ENCODE measurements at regions not wholly inside any gene's neighbourhood (a gene's known extent, or its start where the extent isn't known, plus 50 kb on each side); places are given as distances from the start of the nearest gene placed in this dataset.

DNA sequence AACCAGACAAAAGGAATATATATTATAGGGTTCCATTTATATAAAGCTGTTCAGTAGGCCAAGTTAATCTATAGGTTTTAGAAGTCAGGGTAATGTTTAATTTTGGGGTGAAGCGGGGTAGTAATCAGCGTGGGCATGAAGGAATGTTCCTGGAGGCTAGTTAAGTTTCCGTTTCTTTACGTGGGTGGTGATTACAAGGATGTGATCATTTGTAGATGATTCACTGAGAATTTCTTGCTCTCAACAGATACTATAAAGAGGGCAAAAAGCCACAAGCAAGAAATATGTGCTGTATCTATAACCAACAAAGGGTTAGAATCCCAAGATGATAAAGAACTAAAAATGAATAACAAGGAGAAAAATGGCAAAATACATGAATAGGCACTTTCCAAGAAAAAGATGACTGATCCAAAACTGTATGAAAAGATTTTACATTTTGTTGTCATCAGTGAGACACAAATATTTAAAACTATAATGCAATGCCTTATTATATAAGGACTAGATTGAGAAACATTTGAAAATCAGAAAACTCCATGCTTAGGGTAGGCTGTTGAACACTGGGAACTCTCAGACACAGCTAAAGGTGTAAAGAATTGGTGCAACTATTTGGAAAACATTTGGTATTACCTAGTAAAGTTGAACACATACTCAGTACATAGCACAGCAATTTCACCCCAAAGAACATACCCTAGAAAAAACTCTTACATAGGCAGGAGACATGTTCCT lies 224.3 kb upstream of the S1PR3 start:
- no peaks in the 10 kb centered on the region for H3K9me3 Mint-ChIP-seq
- no peak overlapping the region for H3K4me3 Mint-ChIP-seq (ENCODE audit: low read depth)
- no peak for DNase-seq (ENCODE audit: low spot score)
- peaks cover 29% of the 10 kb centered on the region for H3K27me3 Mint-ChIP-seq (ENCODE audit: low read depth)
- no peak overlapping the region for H3K27ac Mint-ChIP-seq
- no peaks in the 10 kb centered on the region for H3K4me1 Mint-ChIP-seq (ENCODE audit: low read depth)
- no peaks in the 10 kb centered on the region for H3K36me3 Mint-ChIP-seq (ENCODE audit: low read depth)
- intact Hi-C loops (cut with micrococcal nuclease), result no loop called here

DNA sequence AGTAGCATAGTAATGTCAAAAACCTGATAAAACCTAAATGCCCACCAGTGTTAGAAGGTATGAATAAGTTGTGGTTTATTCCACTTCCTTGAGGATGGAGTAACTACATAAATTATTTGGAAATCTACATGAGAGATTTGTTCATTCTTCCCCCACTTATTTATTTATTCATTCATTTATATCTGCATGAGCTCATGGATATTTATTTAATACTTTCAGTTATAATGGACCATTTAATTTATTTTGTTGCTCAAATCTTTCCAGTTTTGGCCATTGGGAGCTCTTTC lies 223.8 kb upstream of the S1PR3 start:
- intact Hi-C loops (cut with micrococcal nuclease), result no loop called here
- Mint-ChIP-seq H3K4me1 (ENCODE audit: low read depth) (no peaks in the 10 kb centered on the region), H3K27me3 (ENCODE audit: low read depth) (peaks cover 30% of the 10 kb centered on the region), H3K36me3 (ENCODE audit: low read depth) (no peaks in the 10 kb centered on the region), H3K27ac (no peak overlapping the region), H3K4me3 (ENCODE audit: low read depth) (no peak overlapping the region), H3K9me3 (no peaks in the 10 kb centered on the region)
- DNase-seq (ENCODE audit: low spot score), result no peak

DNA sequence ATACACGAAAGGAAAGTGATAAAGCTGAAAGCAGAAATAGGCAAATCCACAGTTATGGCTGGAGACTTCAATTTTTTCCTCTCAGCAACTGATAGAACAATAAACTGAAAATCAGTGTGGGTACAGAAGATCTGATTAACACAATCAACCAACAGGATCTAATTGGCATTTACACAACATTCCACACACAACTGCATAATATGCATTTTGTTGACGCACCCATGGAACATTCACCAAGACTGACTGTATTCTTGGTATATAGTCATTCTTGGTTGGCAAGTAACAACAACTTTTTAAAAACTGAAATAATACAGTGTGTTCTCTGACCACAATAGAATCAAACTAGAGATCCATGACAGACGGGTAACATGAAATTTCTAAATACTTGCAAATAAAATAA lies 218.7 kb upstream of the S1PR3 start:
- Mint-ChIP-seq H3K4me1 (ENCODE audit: low read depth) (peaks cover under 1% of the 10 kb centered on the region), H3K27me3 (ENCODE audit: low read depth) (peaks cover 27% of the 10 kb centered on the region), H3K9me3 (no peaks in the 10 kb centered on the region), H3K4me3 (ENCODE audit: low read depth) (no peak overlapping the region), H3K36me3 (ENCODE audit: low read depth) (no peaks in the 10 kb centered on the region), H3K27ac (no peak overlapping the region)
- intact Hi-C loops (cut with micrococcal nuclease), result no loop called here
- no peak for DNase-seq (ENCODE audit: low spot score)

DNA sequence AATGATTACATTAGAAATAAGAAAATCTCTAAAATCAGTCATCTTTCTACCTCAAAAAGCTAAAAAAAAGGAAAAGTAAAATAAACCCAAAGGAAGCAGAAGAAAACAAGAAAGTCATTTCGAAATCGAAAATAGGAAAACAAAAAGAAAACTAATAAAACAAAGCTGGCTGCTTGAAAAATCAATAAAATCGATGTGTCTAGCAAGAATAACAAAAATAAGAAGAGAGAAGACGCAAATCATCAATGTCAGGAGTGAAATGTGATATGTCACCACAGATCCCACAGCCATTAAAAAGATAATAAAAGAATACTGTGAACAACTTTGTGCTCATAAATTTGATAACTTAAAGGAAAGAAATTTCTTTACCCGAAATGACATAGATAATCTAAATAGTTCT lies 218.1 kb upstream of the S1PR3 start:
- no peak for DNase-seq (ENCODE audit: low spot score)
- H3K27ac Mint-ChIP-seq, result no peak overlapping the region
- H3K9me3 Mint-ChIP-seq, result no peaks in the 10 kb centered on the region
- no peaks in the 10 kb centered on the region for H3K36me3 Mint-ChIP-seq (ENCODE audit: low read depth)
- H3K4me1 Mint-ChIP-seq (ENCODE audit: low read depth), result peaks cover 4% of the 10 kb centered on the region
- H3K27me3 Mint-ChIP-seq (ENCODE audit: low read depth), result peaks cover 23% of the 10 kb centered on the region
- no peak overlapping the region for H3K4me3 Mint-ChIP-seq (ENCODE audit: low read depth)
- intact Hi-C loops (cut with micrococcal nuclease), result no loop called here

DNA sequence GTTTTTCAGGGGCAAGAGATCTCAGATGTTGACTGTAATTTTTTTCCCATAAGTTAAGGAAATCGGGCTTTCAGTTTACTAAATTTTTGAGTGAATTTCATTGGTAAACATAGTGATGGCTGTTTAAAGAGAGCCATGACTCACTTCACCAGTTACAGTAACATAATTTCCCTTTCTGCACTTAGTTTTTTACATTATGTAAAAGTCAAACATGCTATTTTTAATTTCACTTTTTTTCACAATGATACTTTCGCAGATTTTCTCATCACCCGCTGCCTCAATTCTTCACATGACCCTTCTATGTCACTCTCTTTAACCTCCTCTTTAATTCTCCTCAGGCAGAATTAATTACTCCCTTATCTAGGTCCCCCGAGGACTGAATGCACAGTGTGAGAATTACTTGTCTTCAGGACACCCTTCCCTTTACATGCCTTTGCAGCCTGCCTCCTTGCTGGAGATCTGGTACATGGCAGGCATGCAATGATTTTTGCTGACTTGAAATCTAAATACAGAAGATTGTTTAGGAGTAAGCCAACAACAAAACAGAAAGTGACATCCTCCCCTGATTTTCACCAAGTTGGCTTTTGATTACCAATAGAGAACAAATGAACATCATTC lies 217.5 kb upstream of the S1PR3 start:
- H3K9me3 Mint-ChIP-seq, result no peaks in the 10 kb centered on the region
- no peak overlapping the region for H3K27ac Mint-ChIP-seq
- peaks cover 4% of the 10 kb centered on the region for H3K4me1 Mint-ChIP-seq (ENCODE audit: low read depth)
- H3K4me3 Mint-ChIP-seq (ENCODE audit: low read depth), result no peak overlapping the region
- H3K27me3 Mint-ChIP-seq (ENCODE audit: low read depth), result peaks cover 22% of the 10 kb centered on the region
- no peak for DNase-seq (ENCODE audit: low spot score)
- intact Hi-C loops (cut with micrococcal nuclease), result no loop called here
- H3K36me3 Mint-ChIP-seq (ENCODE audit: low read depth), result no peaks in the 10 kb centered on the region

DNA sequence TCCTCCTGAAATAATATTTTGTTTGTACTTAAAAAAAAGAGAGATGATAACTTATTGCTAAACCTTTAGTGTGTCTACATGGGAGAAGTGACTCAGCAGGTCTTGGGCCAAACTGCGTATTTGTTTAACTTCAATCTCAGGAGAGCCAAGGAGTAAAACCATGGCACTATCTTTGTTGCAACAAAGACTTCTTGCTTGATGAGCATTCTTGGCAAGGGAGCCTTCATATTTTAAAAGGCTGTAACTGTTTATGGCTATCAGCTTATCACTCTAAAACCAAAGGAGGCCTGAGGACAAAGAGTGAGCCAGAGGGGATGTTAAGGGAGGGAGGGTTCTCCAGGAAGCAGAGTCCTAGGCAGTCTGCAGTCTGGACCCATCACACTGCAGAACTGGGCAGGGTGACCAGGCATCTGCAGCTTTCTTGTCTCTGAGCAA lies 216.2 kb upstream of the S1PR3 start:
- H3K27me3 Mint-ChIP-seq (ENCODE audit: low read depth), result peaks cover 21% of the 10 kb centered on the region
- H3K9me3 Mint-ChIP-seq, result no peaks in the 10 kb centered on the region
- peaks cover 4% of the 10 kb centered on the region for H3K4me1 Mint-ChIP-seq (ENCODE audit: low read depth)
- H3K4me3 Mint-ChIP-seq (ENCODE audit: low read depth), result no peak overlapping the region
- no peak overlapping the region for H3K27ac Mint-ChIP-seq
- H3K36me3 Mint-ChIP-seq (ENCODE audit: low read depth), result no peaks in the 10 kb centered on the region
- intact Hi-C loops (cut with micrococcal nuclease), result no loop called here
- DNase-seq (ENCODE audit: low spot score), result no peak

DNA sequence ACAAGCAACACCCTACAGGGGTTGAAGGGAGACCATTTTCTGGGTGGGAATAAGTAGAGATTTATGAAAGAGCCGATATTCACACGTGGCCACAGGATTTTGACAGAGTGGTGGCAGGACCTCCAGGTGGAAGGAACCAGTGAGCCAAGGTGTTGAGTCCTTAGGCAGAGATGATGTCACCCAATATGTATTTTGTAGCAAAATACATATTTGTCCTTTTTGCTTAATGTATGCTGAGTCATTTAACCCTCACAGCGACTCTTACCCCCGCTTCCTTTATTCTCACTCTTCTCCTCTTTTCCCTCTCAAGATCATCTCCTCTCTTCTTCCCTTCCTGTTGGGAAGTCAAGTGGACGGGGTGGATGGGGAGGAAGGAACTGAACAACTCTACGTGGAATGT lies 215.7 kb upstream of the S1PR3 start:
- intact Hi-C loops (cut with micrococcal nuclease), result no loop called here
- no peaks in the 10 kb centered on the region for H3K36me3 Mint-ChIP-seq (ENCODE audit: low read depth)
- peaks cover 4% of the 10 kb centered on the region for H3K4me1 Mint-ChIP-seq (ENCODE audit: low read depth)

DNA sequence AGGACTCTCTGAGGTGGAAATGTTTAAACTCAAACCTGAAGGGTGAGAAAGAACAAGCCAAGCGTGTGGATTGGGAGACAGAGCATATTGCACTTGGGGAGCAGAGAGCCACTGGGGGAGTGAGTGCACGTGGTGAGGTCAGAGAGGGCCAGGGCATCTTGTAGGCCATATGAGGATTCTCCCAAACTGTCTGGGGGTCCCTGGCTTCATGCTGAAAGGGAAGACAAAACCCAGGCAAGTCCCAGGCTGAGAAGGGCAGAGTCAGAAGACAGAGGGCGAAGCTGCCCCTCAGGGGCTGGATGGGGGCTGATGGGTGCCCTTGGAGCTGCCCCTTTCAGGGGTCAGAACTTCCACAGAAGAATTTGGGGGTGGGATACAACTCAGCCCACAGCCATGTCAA lies 215.3 kb upstream of the S1PR3 start:
- peaks cover 20% of the 10 kb centered on the region for H3K27me3 Mint-ChIP-seq (ENCODE audit: low read depth)
- intact Hi-C loops (cut with micrococcal nuclease), result no loop called here
- H3K27ac Mint-ChIP-seq, result no peak overlapping the region
- H3K4me1 Mint-ChIP-seq (ENCODE audit: low read depth), result peaks cover 4% of the 10 kb centered on the region
- DNase-seq (ENCODE audit: low spot score), result no peak
- H3K9me3 Mint-ChIP-seq, result no peaks in the 10 kb centered on the region
- no peaks in the 10 kb centered on the region for H3K36me3 Mint-ChIP-seq (ENCODE audit: low read depth)
- no peak overlapping the region for H3K4me3 Mint-ChIP-seq (ENCODE audit: low read depth)

More for the DNA sequence above, 215.7 kb upstream of the S1PR3 start:
- H3K4me3 Mint-ChIP-seq (ENCODE audit: low read depth), result no peak overlapping the region
- H3K27ac Mint-ChIP-seq, result no peak overlapping the region
- H3K9me3 Mint-ChIP-seq, result no peaks in the 10 kb centered on the region
- DNase-seq (ENCODE audit: low spot score), result no peak
- peaks cover 19% of the 10 kb centered on the region for H3K27me3 Mint-ChIP-seq (ENCODE audit: low read depth)

DNA sequence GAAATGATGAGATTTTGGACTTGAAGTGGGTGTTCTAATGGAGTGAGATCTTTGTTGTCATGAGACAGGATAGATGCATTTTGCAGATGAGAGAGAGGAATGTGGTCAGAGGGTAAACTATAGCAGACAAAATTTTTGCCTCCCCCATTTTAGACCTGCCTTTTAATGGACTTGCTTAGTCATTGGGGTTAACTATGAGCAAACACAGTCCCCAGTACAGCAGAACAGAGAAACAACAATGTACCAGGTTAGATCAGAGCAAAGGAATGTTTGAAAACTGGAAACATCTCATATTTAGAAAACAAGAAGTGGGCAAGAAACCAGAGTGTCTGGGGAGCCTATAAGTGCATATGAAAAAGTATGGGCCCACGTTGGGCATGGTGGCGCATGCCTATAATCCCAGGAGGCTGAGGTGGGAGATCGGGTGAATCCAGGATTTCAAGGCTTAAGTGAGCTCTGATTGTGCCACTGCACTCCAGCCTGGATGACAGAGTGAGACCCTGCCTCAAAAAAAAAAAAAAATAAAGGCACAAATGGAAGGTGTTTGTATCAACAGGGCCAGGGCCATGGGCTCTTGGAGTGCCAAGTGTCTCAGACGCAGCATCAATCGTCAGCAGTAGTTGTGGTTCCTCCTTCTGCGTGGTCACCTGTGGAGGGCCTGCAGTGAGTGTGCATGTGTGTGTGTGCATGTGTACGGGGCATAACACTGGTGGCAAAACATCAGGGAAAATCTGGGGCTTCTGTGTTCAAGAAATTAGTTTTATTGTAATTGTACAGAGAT lies 214.4 kb upstream of the S1PR3 start:
- intact Hi-C loops (cut with micrococcal nuclease), result no loop called here
- Mint-ChIP-seq H3K4me3 (ENCODE audit: low read depth) (no peak overlapping the region), H3K36me3 (ENCODE audit: low read depth) (no peaks in the 10 kb centered on the region), H3K27me3 (ENCODE audit: low read depth) (peaks cover 18% of the 10 kb centered on the region), H3K9me3 (no peaks in the 10 kb centered on the region), H3K4me1 (ENCODE audit: low read depth) (peaks cover 4% of the 10 kb centered on the region), H3K27ac (no peak overlapping the region)
- no peak for DNase-seq (ENCODE audit: low spot score)

DNA sequence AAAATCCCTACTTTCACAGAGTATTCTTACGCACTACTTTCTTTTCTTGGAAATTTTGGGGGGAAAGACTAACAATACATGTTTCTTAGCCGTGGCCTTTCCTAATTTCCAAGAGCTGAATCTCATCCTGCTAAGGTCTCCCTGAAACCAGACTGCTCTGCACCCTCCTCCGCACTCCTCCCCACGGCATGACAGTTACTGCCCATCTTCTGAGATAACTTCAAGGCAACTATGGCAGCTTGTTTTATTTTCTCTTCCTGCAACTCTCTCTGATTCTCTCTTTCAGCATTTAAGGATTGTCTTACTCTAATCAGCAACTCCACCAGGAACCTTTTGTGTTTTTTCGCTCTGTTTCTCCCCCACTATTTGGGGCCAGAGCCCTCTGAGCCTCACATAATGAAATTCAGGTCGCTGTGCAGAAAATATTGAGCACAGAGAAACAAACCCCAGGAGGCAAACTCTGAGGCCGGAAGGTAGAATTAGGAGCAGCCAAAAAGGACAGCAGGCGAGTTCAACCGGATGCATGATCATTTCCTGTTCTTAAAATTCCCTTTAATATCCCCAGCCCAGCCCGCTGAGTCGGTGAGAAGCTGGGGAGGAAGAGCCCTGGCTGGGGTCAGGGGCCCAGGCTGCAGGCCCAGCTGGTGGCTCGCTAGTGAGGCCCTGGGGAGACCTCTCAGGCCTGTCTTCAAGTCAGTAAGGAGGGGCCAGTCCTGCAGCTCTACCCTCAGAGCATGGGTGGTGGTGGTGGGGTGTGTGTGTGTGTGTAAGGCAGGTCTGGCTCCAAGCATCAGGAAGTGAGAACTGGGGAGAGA lies 213.6 kb upstream of the S1PR3 start:
- peaks cover 13% of the 10 kb centered on the region for H3K27me3 Mint-ChIP-seq (ENCODE audit: low read depth)
- no peaks in the 10 kb centered on the region for H3K9me3 Mint-ChIP-seq
- H3K4me3 Mint-ChIP-seq (ENCODE audit: low read depth), result no peak overlapping the region
- H3K27ac Mint-ChIP-seq, result no peak overlapping the region
- peaks cover 4% of the 10 kb centered on the region for H3K4me1 Mint-ChIP-seq (ENCODE audit: low read depth)
- no peaks in the 10 kb centered on the region for H3K36me3 Mint-ChIP-seq (ENCODE audit: low read depth)
- intact Hi-C loops (cut with micrococcal nuclease), result no loop called here
- no peak for DNase-seq (ENCODE audit: low spot score)

DNA sequence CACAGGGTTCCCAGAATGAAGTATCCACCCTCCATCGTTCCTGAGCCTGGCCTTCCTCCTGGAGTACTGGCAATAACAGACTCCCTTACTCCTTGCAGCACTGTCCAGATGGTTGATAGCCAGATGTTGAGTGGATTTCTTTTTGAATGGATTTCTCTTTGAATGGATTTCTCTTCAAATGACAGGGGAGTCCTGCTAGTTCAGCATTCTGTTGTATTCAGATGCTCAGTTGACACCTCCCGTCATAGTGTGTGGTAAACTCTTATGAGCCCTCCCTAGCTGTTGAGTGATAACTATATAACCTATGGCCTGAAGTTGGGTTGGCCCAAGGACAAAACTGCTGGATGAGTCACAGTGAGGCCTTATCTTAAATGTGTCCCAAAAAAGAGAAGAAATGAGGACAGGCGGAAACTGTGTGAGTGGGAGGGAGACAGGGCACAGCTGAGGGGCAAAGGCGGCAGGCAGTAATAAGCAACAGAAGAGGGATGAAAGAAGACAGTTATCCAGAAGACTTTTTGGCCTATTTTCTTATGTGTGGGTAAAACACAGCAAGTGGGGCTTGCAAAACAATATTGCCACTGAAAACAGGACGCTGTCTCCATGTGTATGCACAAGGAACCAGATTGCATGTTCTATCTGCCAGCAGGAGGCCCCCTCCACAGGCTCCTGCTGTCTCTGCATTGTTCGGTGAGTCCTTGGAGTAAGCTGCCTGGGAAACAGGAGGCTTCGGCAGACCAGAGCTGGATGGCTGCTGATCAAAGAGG lies 209.5 kb upstream of the S1PR3 start:
- DNase-seq (ENCODE audit: low spot score), result no peak
- H3K36me3 Mint-ChIP-seq (ENCODE audit: low read depth), result no peaks in the 10 kb centered on the region
- intact Hi-C loops (cut with micrococcal nuclease), result no loop called here

DNA sequence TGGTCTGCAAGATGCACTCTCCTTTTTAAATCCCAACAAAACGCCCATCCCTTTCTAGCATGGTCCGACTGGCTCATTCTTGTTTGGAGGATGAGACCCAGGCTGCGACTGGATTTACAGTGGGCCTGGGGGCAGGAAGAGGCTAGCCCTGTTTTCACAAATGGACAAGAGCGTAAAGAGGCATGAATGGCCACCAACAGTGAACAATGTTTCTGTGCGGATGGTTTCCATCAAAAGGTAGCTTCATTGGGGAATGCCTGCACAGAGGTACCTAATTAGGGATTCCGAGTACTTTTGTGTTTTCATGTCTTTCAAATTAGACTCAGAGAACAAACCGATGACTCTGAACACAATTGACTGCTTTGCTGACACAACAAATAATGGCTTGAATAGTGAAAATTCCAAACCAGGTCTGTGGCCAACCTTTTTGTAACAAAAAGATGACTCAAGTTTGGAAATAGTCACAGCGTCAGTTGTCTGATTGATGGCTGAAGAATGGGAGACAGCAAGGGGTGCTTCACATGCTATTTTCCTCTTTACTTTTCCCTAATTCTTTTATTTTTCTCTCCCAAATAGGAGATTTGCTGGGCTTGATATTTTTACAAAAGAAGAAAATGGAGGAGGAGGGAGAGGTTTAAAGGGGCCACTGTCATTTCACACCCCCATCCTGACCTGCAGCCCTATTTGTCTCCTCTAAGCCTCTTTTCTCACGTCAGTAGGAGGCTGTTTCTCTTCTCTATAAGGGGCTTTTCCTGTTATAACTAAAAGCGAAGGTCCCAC lies 208.1 kb upstream of the S1PR3 start:
- H3K27me3 Mint-ChIP-seq (ENCODE audit: low read depth), result peaks cover 7% of the 10 kb centered on the region
- H3K4me1 Mint-ChIP-seq (ENCODE audit: low read depth), result no peaks in the 10 kb centered on the region
- H3K36me3 Mint-ChIP-seq (ENCODE audit: low read depth), result no peaks in the 10 kb centered on the region
- H3K9me3 Mint-ChIP-seq, result no peaks in the 10 kb centered on the region
- H3K4me3 Mint-ChIP-seq (ENCODE audit: low read depth), result no peak overlapping the region
- no peak overlapping the region for H3K27ac Mint-ChIP-seq
- no peak for DNase-seq (ENCODE audit: low spot score)
- intact Hi-C loops (cut with micrococcal nuclease), result no loop called here

More for the DNA sequence above, 209.5 kb upstream of the S1PR3 start:
- H3K4me3 Mint-ChIP-seq (ENCODE audit: low read depth), result no peak overlapping the region
- H3K9me3 Mint-ChIP-seq, result no peaks in the 10 kb centered on the region
- H3K27me3 Mint-ChIP-seq (ENCODE audit: low read depth), result peaks cover 7% of the 10 kb centered on the region
- no peak overlapping the region for H3K27ac Mint-ChIP-seq
- peaks cover 4% of the 10 kb centered on the region for H3K4me1 Mint-ChIP-seq (ENCODE audit: low read depth)
